H1 (cell line): ENCODE measurements at regions not wholly inside any gene's neighbourhood (a gene's known extent, or its start where the extent isn't known, plus 50 kb on each side); places are given as distances from the start of the nearest gene placed in this dataset.

Experiments
- MAFK ChIP-seq: IDR thresholded peaks from 2 replicates; pipeline ENCODE4 v1.6.1; 2012; ENCODE audit warnings: low read depth, mild to moderate bottlenecking, improper control_type of control experiment, low read length
- PHF8 ChIP-seq: fragments of 200-600 bp; sonication (generic); conservative IDR thresholded peaks from 2 replicates; pipeline ENCODE4 v1.7.1; 2012; ENCODE audit warnings: low read depth, mild to moderate bottlenecking, inconsistent platforms, low read length, moderate library complexity
- TF ChIP-seq, protein P1 (sequence below): IDR thresholded peaks from 2 replicates; pipeline ENCODE4 v1.6.1; 2012; ENCODE audit warnings: inconsistent platforms

GRCh38 chr2:128781585-128782385, 463.1 kb upstream of the HS6ST1 start:
- TF ChIP-seq, protein P1, sequence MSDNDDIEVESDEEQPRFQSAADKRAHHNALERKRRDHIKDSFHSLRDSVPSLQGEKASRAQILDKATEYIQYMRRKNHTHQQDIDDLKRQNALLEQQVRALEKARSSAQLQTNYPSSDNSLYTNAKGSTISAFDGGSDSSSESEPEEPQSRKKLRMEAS, result no peak
- TF ChIP-seq MAFK, result no peak
- no peak for TF ChIP-seq PHF8
